Smooth muscle cell (in vitro differentiated cells): ENCODE measurements at regions not wholly inside any gene's neighbourhood (a gene's known extent, or its start where the extent isn't known, plus 50 kb on each side); places are given as distances from the start of the nearest gene placed in this dataset.

Experiments
- DNase-seq: peaks from one replicate; lab custom pipeline; 2025; ENCODE audit not compliant: unreplicated experiment; lab: John Stamatoyannopoulos, UW
- H2AFZ ChIP-seq: fragments of 200-600 bp; sonication (generic); 2 replicates; pipeline ENCODE4 v1.6.0; 2016; ENCODE audit warnings: antibody characterized with exemption, low read depth, mild to moderate bottlenecking
- H3F3A ChIP-seq: fragments of 200-600 bp; sonication (generic); 2 replicates; pipeline ENCODE4 v1.6.0; 2017; ENCODE audit warnings: antibody characterized with exemption, low read depth
- H3K27ac ChIP-seq: fragments of 200-600 bp; sonication (generic); 2 replicates; pipeline ENCODE4 v1.5.1; 2016; ENCODE audit warnings: low read depth, mild to moderate bottlenecking
- H3K27me3 ChIP-seq: fragments of 200-600 bp; sonication (generic); 2 replicates; pipeline ENCODE4 v1.6.1; 2016; ENCODE audit warnings: low read depth, mild to moderate bottlenecking
- H3K36me3 ChIP-seq: fragments of 200-600 bp; sonication (generic); 2 replicates; pipeline ENCODE4 v1.5.1; 2016; ENCODE audit warnings: low read depth
- H3K4me1 ChIP-seq: fragments of 200-600 bp; sonication (generic); 2 replicates; pipeline ENCODE4 v1.5.1; 2016; ENCODE audit warnings: low read depth
- H3K4me2 ChIP-seq: fragments of 200-600 bp; sonication (generic); 2 replicates; pipeline ENCODE4 v1.6.0; 2016; ENCODE audit warnings: mild to moderate bottlenecking
- H3K4me3 ChIP-seq: fragments of 200-600 bp; sonication (generic); 2 replicates; pipeline ENCODE4 v1.5.1; 2016; ENCODE audit warnings: mild to moderate bottlenecking
- H3K79me2 ChIP-seq: fragments of 200-600 bp; sonication (generic); 2 replicates; pipeline ENCODE4 v1.6.0; 2016; ENCODE audit warnings: low read depth, mild to moderate bottlenecking
- H3K9ac ChIP-seq: fragments of 200-600 bp; sonication (generic); 2 replicates; pipeline ENCODE4 v1.6.0; 2016; ENCODE audit warnings: low read depth
- H3K9me3 ChIP-seq: fragments of 200-600 bp; sonication (generic); replicated peaks from 2 replicates; pipeline ENCODE4 v1.5.1; 2016; ENCODE audit warnings: low read depth
- H4K20me1 ChIP-seq: fragments of 200-600 bp; sonication (generic); 2 replicates; pipeline ENCODE4 v1.6.0; 2016; ENCODE audit warnings: low read depth
- WGBS: methylation state at CpG from one replicate; pipeline ENCODE4 v1.1.7; 2016; ENCODE audit warnings: low lambda C conversion rate; 5-methylcytosine and 5-hydroxymethylcytosine counted together
- TF ChIP-seq, protein P1 (sequence below): fragments of 200-600 bp; sonication (generic); IDR thresholded peaks from 2 replicates; pipeline ENCODE4 v1.5.1; 2017; ENCODE audit warnings: borderline replicate concordance, mild to moderate bottlenecking, antibody characterized with exemption; ENCODE audit not compliant: insufficient read depth, poor library complexity, severe bottlenecking

DNA sequence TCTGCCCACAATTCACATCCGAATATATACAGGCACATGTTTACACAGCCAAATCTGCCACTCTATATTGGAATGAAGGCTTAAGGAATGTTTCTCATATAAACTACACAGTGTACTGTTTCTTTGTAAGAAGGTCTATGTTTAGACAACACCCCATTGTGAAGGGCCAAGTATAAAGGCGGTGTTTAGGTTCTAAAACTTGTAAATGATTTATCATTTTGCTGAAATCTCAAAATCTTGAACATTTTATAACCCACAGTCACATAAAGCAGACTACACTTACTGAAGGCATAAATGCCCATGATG, 94.0 kb downstream of the ZNF608 start:
- peak overlapping the region; percentile 91 for H3K4me2 ChIP-seq
- TF ChIP-seq, protein P1, sequence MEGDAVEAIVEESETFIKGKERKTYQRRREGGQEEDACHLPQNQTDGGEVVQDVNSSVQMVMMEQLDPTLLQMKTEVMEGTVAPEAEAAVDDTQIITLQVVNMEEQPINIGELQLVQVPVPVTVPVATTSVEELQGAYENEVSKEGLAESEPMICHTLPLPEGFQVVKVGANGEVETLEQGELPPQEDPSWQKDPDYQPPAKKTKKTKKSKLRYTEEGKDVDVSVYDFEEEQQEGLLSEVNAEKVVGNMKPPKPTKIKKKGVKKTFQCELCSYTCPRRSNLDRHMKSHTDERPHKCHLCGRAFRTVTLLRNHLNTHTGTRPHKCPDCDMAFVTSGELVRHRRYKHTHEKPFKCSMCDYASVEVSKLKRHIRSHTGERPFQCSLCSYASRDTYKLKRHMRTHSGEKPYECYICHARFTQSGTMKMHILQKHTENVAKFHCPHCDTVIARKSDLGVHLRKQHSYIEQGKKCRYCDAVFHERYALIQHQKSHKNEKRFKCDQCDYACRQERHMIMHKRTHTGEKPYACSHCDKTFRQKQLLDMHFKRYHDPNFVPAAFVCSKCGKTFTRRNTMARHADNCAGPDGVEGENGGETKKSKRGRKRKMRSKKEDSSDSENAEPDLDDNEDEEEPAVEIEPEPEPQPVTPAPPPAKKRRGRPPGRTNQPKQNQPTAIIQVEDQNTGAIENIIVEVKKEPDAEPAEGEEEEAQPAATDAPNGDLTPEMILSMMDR, result no peak
- peaks cover 70% of the 10 kb centered on the region for H3K4me1 ChIP-seq
- H4K20me1 ChIP-seq, result peaks cover 9% of the 10 kb centered on the region
- no peaks in the 10 kb centered on the region for H3K36me3 ChIP-seq
- peaks cover 15% of the 10 kb centered on the region for H3K79me2 ChIP-seq
- peak overlapping the region; percentile 75 for H3K27ac ChIP-seq
- DNase-seq, result no peak
- H3F3A ChIP-seq, result peaks cover 33% of the 10 kb centered on the region
- WGBS, result 28% methylated on average over 2 of the region's 2 CpGs
- no peaks in the 10 kb centered on the region for H3K27me3 ChIP-seq
- H3K9me3 ChIP-seq, result no peaks in the 10 kb centered on the region
- H2AFZ ChIP-seq, result no peak overlapping the region
- peak overlapping the region; percentile 53 for H3K4me3 ChIP-seq
- no peak overlapping the region for H3K9ac ChIP-seq

DNA sequence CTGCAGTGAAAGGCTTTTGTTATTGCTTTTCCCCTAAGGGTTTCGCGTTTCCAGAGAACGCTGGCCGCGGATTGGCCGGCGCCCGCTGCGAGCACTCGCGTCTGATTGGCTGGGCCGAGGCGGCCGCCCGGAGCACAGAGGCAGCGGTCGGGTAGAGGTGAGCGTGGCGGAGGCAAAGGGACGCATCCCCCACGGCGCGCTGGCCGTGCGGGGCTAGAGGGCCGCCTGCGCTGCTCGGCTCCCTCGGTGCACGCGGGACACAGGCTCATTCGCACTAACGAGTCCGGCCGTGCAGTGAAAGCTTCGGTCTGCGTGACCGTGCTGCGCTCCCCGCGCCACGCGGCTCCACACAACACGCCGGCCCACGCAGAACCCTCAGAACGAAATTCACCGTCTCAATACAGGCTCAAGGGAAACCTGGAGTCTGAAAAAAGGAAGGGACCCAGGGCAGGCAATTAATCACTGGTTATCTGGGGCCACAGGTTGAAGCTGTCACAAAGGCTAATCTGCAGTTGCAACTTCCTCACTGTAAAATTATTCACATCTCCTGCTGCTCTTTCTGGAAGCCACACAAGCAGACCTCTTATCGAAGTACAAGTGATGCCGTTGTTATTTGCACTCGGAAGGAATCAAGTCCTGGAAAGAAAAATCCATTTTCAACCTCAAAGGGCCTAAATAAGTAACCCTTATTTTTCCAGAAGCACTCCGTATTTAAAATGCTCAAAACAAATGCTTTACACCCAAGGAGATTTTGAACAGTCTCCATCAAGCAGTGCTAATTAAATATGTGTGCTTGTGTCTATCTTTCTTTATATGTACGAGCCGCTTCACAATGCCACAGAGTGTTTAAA, 94.6 kb downstream of the ZNF608 start:
- peak; percentile 14 for DNase-seq
- peaks cover 9% of the 10 kb centered on the region for H4K20me1 ChIP-seq
- no peaks in the 10 kb centered on the region for H3K36me3 ChIP-seq
- peaks cover 33% of the 10 kb centered on the region for H3F3A ChIP-seq
- H3K27ac ChIP-seq, result peak overlapping the region; percentile 75
- TF ChIP-seq, protein P1, result no peak
- peak overlapping the region; percentile 91 for H3K4me2 ChIP-seq
- H3K79me2 ChIP-seq, result peaks cover 12% of the 10 kb centered on the region
- H2AFZ ChIP-seq, result no peak overlapping the region
- H3K9me3 ChIP-seq, result no peaks in the 10 kb centered on the region
- H3K4me3 ChIP-seq, result peak overlapping the region; percentile 53
- peaks cover 64% of the 10 kb centered on the region for H3K4me1 ChIP-seq
- H3K9ac ChIP-seq, result peak overlapping the region; percentile 58
- no peaks in the 10 kb centered on the region for H3K27me3 ChIP-seq
- WGBS, result 3% methylated on average over 45 of the region's 54 CpGs

DNA sequence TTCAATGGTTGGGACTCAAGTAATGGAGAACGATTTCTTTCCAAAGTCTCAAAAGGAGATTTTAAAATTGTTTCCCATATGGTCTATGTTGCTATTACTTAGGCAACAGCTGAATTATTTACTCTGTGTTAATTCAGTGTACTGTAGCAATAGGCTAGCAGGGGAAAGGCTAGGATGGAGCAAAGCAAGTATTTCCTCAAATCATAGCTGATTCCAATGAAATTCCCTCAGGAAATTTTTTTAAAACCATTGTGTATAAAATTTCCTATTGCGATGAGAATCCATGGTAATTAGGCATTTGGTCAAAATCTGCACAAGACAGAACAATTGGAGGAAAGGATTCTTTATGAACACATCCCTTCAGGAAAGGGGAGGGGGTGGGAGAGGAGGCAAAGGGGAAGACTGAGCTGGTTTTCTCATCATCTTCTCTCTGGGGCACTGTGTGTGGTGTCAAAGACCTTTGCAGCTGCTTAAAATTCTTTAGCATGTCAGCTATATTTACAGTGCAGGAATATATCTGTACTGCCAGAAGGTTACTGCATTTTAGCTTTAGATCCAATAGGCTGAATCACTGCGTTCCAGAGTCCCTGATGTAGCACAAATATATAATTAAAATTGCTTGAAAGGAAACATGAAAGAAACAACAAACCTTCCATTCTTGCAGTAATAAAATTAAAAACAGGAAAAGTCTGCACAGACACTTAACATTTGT, 95.3 kb downstream of the ZNF608 start:
- Histone ChIP-seq H3K27me3 (no peaks in the 10 kb centered on the region), H3K36me3 (no peaks in the 10 kb centered on the region), H3K27ac (peak overlapping the region; percentile 75), H3K79me2 (peaks cover 11% of the 10 kb centered on the region), H3F3A (peaks cover 30% of the 10 kb centered on the region), H4K20me1 (peaks cover 9% of the 10 kb centered on the region), H3K4me2 (peak overlapping the region; percentile 91), H3K9ac (no peak overlapping the region), H3K9me3 (no peaks in the 10 kb centered on the region), H3K4me1 (peaks cover 57% of the 10 kb centered on the region), H2AFZ (no peak overlapping the region), H3K4me3 (peak overlapping the region; percentile 53)
- DNase-seq, result no peak
- WGBS, result 38% methylated on average over 3 of the region's 3 CpGs
- TF ChIP-seq, protein P1, result no peak
